ENCODE measurements at regions not wholly inside any gene's neighbourhood (a gene's known extent, or its start where the extent isn't known, plus 50 kb on each side); places are given as distances from the start of the nearest gene placed in this dataset.

DNA sequence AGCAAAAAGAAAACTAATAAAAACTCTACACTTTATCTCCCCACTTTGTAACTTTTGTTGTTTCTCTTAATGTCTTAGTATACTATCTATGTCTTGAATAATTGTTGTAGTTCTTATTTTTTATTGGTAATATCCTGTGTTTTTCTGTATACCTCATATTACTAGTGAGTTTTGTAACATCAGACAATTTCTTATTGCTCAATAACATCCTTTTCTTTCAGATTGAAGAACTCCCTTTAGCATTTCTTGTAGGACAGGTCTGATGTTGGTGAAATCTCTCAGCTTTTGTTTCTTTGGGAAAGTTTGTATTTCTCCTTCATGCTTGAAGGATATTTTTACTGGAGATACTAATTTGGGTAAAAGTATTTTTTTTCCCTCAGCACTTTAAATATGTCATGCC lies 79.8 kb upstream of the LRRC8B start:
- Histone ChIP-seq H3K36me3 (ENCODE audit: control insufficient read depth, insufficient read depth, low read length) (no peaks in the 10 kb centered on the region), H3K9ac (ENCODE audit: low read depth, low read length) (no peak overlapping the region), H4K5ac (ENCODE audit: low read depth, low read length) (no peak overlapping the region), H2BK120ac (ENCODE audit: low read depth, low read length) (no peak overlapping the region), H3K4me2 (ENCODE audit: low read depth, low read length) (no peak overlapping the region), H3K4me3 (ENCODE audit: insufficient read depth, low read depth, low read length) (no peak overlapping the region), H3K4ac (ENCODE audit: low read depth, low read length) (no peak overlapping the region), H3K56ac (ENCODE audit: extremely low read depth, insufficient read depth, low read length) (no peak overlapping the region), H2AK9ac (replicated peaks; ENCODE audit: low read depth, low read length, poor library complexity) (no peak overlapping the region), H4K91ac (ENCODE audit: insufficient read depth, low read depth, low read length) (no peak overlapping the region), H3K18ac (ENCODE audit: low read depth, low read length) (no peak overlapping the region), H3K9me3 (ENCODE audit: control insufficient read depth, insufficient read depth, low read length) (no peaks in the 10 kb centered on the region), H2BK20ac (ENCODE audit: low read depth, low read length) (no peak overlapping the region), H3K27ac (ENCODE audit: insufficient read depth, low read length) (no peak overlapping the region), H2AFZ (replicated peaks; ENCODE audit: low read length, poor library complexity) (no peak overlapping the region), H3K4me1 (ENCODE audit: control insufficient read depth, insufficient read depth, low read length) (no peaks in the 10 kb centered on the region), H2BK5ac (ENCODE audit: low read depth, low read length, poor library complexity, severe bottlenecking) (no peak overlapping the region), H3K23ac (ENCODE audit: low read depth, low read length) (no peak overlapping the region), H2AK5ac (ENCODE audit: low read depth, low read length) (no peak overlapping the region), H3K27me3 (ENCODE audit: control insufficient read depth, insufficient read depth, low read length) (no peaks in the 10 kb centered on the region), H4K20me1 (ENCODE audit: insufficient read depth, low read length) (no peaks in the 10 kb centered on the region), H3K14ac (replicated peaks; ENCODE audit: low read depth, low read length) (no peak overlapping the region), H2BK15ac (ENCODE audit: low read depth, low read length) (no peak overlapping the region), H3K9me1 (ENCODE audit: insufficient read depth, low read length) (no peaks in the 10 kb centered on the region), H4K8ac (ENCODE audit: low read depth in 2 of 2, low read length in 2 of 2) (no peak overlapping the region), H3K79me1 (ENCODE audit: low read depth in 1 of 2, low read length in 2 of 2) (no peaks in the 10 kb centered on the region)
- no TSS peak for BruUV-seq (replicated peaks)
- ChIA-PET POLR2A (ENCODE audit: unreplicated experiment) (no interaction called here), CTCF (interaction anchor here (0.7 kb wide), 1 partner anchor 461 kb away, joined by 3 read pairs; no protein-coding TSS in a partner anchor)
- DNase-seq = no peak
- dilution Hi-C loops (cut with HindIII; ENCODE audit: low sequenced_read_pairs, unreplicated experiment) (no loop called here), intact Hi-C loops (cut with micrococcal nuclease) (no loop called here), in situ Hi-C loops (cut with MboI; ENCODE audit: low sequenced_read_pairs) (no loop called here)
- no peak for ATAC-seq (ENCODE audit: low read depth)
- no peak for TF ChIP-seq MAZ (IDR thresholded peaks at IDR 0.05; ENCODE audit: borderline replicate concordance, low read depth, low read length)
- TF ChIP-seq NFE2L2 (IDR thresholded peaks at IDR 0.05; ENCODE audit: low read depth, low read length) = no peak
- TF ChIP-seq CHD1 (IDR thresholded peaks at IDR 0.05; ENCODE audit: low read depth, low read length) = no peak
- TF ChIP-seq, protein P1, sequence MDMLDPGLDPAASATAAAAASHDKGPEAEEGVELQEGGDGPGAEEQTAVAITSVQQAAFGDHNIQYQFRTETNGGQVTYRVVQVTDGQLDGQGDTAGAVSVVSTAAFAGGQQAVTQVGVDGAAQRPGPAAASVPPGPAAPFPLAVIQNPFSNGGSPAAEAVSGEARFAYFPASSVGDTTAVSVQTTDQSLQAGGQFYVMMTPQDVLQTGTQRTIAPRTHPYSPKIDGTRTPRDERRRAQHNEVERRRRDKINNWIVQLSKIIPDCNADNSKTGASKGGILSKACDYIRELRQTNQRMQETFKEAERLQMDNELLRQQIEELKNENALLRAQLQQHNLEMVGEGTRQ (IDR thresholded peaks at IDR 0.05; ENCODE audit: low read depth, low read length) = no peak
- no peak for TF ChIP-seq CEBPB (IDR thresholded peaks at IDR 0.05; ENCODE audit: low read depth, low read length)
- no peak for TF ChIP-seq SMC3 (IDR thresholded peaks at IDR 0.05; ENCODE audit: low read depth, low read length)
- TF ChIP-seq MXI1 (IDR thresholded peaks at IDR 0.05; ENCODE audit: borderline replicate concordance, low read depth, low read length) = no peak
- TF ChIP-seq RFX5 (IDR thresholded peaks at IDR 0.05; ENCODE audit: low read depth, low read length) = no peak
- TF ChIP-seq BHLHE40 (IDR thresholded peaks at IDR 0.05; ENCODE audit: low read depth, low read length) = no peak
